ENCODE measurements at regions not wholly inside any gene's neighbourhood (a gene's known extent, or its start where the extent isn't known, plus 50 kb on each side); places are given as distances from the start of the nearest gene placed in this dataset.

GRCh38 chr1:29548091-29548490 is 311.8 kb downstream of the PTPRU start:
- DNase-seq (ENCODE audit: low spot score in 2 of 2): no peak
- TF ChIP-seq POLR2AphosphoS5 (IDR thresholded peaks at IDR 0.05) (no peak), POLR2A (IDR thresholded peaks at IDR 0.05) (no peak), CTCF (IDR thresholded peaks at IDR 0.05) (no peak)
- no peaks in the 10 kb centered on the region for H3K9me3 ChIP-seq
- H3K36me3 ChIP-seq: no peaks in the 10 kb centered on the region
- H3K4me1 ChIP-seq: no peaks in the 10 kb centered on the region
- H3K27ac ChIP-seq: no peak overlapping the region
- H3K27me3 ChIP-seq: peaks cover 0 to 3% of the 10 kb centered on the region in 2 donors
- intact Hi-C loops (cut with DNase I; ENCODE audit: low total_unique reads): no loop called here
- no peak overlapping the region for H3K4me3 ChIP-seq

- Histone ChIP-seq H3K9me3 (no peaks in the 10 kb centered on the region), H3K36me3 (no peaks in the 10 kb centered on the region), H3K4me1 (no peaks in the 10 kb centered on the region), H3K4me3 (no peak overlapping the region), H3K27me3 (peaks cover 0 to 3% of the 10 kb centered on the region in 2 donors), H3K27ac (no peak overlapping the region)
- intact Hi-C loops (cut with DNase I; ENCODE audit: low total_unique reads): no loop called here
- TF ChIP-seq POLR2AphosphoS5 (IDR thresholded peaks at IDR 0.05) (no peak), POLR2A (IDR thresholded peaks at IDR 0.05) (no peak), CTCF (IDR thresholded peaks at IDR 0.05) (no peak)
- DNase-seq (ENCODE audit: low spot score in 2 of 2): no peak
These were observed 311.0 kb downstream of the PTPRU start for GRCh38 chr1:29547300-29547699.

- no peak overlapping the region for H3K27ac ChIP-seq
- peaks cover 0 to 3% of the 10 kb centered on the region in 2 donors for H3K27me3 ChIP-seq
- H3K4me3 ChIP-seq: no peak overlapping the region
- intact Hi-C loops (cut with DNase I; ENCODE audit: low total_unique reads): no loop called here
- no peaks in the 10 kb centered on the region for H3K36me3 ChIP-seq
- DNase-seq (ENCODE audit: low spot score in 2 of 2): no peak
- H3K4me1 ChIP-seq: no peaks in the 10 kb centered on the region
- H3K9me3 ChIP-seq: no peaks in the 10 kb centered on the region
- TF ChIP-seq POLR2AphosphoS5 (IDR thresholded peaks at IDR 0.05) (no peak), CTCF (IDR thresholded peaks at IDR 0.05) (no peak), POLR2A (IDR thresholded peaks at IDR 0.05) (no peak)
These were observed 310.2 kb downstream of the PTPRU start for GRCh38 chr1:29546496-29546895.

GRCh38 chr1:29544406-29544805 is 308.1 kb downstream of the PTPRU start:
- H3K36me3 ChIP-seq: no peaks in the 10 kb centered on the region
- H3K27me3 ChIP-seq: no peaks in the 10 kb centered on the region
- TF ChIP-seq POLR2AphosphoS5 (IDR thresholded peaks at IDR 0.05) (no peak), CTCF (IDR thresholded peaks at IDR 0.05) (no peak), POLR2A (IDR thresholded peaks at IDR 0.05) (no peak)
- intact Hi-C loops (cut with DNase I; ENCODE audit: low total_unique reads): no loop called here
- H3K9me3 ChIP-seq: no peaks in the 10 kb centered on the region
- no peak overlapping the region for H3K4me3 ChIP-seq
- no peak overlapping the region for H3K27ac ChIP-seq
- H3K4me1 ChIP-seq: no peaks in the 10 kb centered on the region
- no peak for DNase-seq (ENCODE audit: low spot score in 2 of 2)

- Histone ChIP-seq H3K36me3 (no peaks in the 10 kb centered on the region), H3K4me3 (no peak overlapping the region), H3K27me3 (no peaks in the 10 kb centered on the region), H3K4me1 (no peaks in the 10 kb centered on the region), H3K9me3 (no peaks in the 10 kb centered on the region), H3K27ac (no peak overlapping the region)
- DNase-seq (ENCODE audit: low spot score in 2 of 2): no peak
- intact Hi-C loops (cut with DNase I; ENCODE audit: low total_unique reads): no loop called here
- no peak for TF ChIP-seq POLR2A (IDR thresholded peaks at IDR 0.05)
- TF ChIP-seq POLR2AphosphoS5 (IDR thresholded peaks at IDR 0.05): no peak
These were observed 307.3 kb downstream of the PTPRU start for GRCh38 chr1:29543586-29543985.

- Histone ChIP-seq H3K27ac (no peak overlapping the region), H3K4me1 (no peaks in the 10 kb centered on the region), H3K27me3 (no peaks in the 10 kb centered on the region), H3K36me3 (no peaks in the 10 kb centered on the region), H3K4me3 (no peak overlapping the region), H3K9me3 (no peaks in the 10 kb centered on the region)
- no peak for TF ChIP-seq CTCF (IDR thresholded peaks at IDR 0.05)
- TF ChIP-seq POLR2A (IDR thresholded peaks at IDR 0.05): no peak
- TF ChIP-seq POLR2AphosphoS5 (IDR thresholded peaks at IDR 0.05): no peak
- DNase-seq (ENCODE audit: low spot score in 2 of 2): no peak
- intact Hi-C loops (cut with DNase I; ENCODE audit: low total_unique reads): no loop called here
These were observed 306.2 kb downstream of the PTPRU start for GRCh38 chr1:29542548-29542947.
